ENCODE measurements at regions not wholly inside any gene's neighbourhood (a gene's known extent, or its start where the extent isn't known, plus 50 kb on each side); places are given as distances from the start of the nearest gene placed in this dataset.

DNA sequence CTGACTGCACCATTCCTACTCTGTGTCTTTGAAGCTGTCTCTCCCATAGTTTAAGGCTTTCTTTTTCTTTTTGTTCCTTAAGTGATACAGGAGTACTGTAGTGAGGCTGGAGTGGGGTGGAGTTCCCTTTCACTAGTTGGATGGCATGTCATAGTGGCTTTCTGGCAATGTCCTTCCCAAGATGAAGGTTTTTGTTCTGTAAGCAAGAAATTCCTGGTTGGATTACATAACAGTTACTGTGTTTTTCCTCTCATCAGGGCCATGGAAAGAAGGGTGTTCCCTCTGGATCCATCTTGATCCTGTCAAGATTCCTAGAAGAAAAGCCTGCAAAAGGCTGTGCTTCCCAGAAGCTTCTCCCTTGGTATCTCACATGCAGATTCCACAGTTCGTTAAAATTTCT, 84.2 kb downstream of the ACKR3 start:
- TF ChIP-seq POLR2A (IDR thresholded peaks at IDR 0.05), result no peak
- TF ChIP-seq, protein P1, sequence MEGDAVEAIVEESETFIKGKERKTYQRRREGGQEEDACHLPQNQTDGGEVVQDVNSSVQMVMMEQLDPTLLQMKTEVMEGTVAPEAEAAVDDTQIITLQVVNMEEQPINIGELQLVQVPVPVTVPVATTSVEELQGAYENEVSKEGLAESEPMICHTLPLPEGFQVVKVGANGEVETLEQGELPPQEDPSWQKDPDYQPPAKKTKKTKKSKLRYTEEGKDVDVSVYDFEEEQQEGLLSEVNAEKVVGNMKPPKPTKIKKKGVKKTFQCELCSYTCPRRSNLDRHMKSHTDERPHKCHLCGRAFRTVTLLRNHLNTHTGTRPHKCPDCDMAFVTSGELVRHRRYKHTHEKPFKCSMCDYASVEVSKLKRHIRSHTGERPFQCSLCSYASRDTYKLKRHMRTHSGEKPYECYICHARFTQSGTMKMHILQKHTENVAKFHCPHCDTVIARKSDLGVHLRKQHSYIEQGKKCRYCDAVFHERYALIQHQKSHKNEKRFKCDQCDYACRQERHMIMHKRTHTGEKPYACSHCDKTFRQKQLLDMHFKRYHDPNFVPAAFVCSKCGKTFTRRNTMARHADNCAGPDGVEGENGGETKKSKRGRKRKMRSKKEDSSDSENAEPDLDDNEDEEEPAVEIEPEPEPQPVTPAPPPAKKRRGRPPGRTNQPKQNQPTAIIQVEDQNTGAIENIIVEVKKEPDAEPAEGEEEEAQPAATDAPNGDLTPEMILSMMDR (IDR thresholded peaks at IDR 0.05), result no peak
